OCI-LY1 (cell line): ENCODE measurements at regions not wholly inside any gene's neighbourhood (a gene's known extent, or its start where the extent isn't known, plus 50 kb on each side); places are given as distances from the start of the nearest gene placed in this dataset.
"Not testable (repeated sequence)": the region's sequence is repeated elsewhere in the genome, so short reads cannot be mapped to it uniquely, and the experiment has no call there.

ENCODE experiments used
- H2AFZ ChIP-seq: fragments of 200-600 bp; sonication (generic), shearing (Covaris generic); 2 replicates; pipeline ENCODE4 v1.6.0; 2014; ENCODE audit warnings: antibody characterized with exemption, mild to moderate bottlenecking, low read length
- H3F3A ChIP-seq: fragments of 200-600 bp; sonication (generic), shearing (Covaris generic); 2 replicates; pipeline ENCODE4 v1.6.0; 2014; ENCODE audit warnings: mild to moderate bottlenecking, antibody characterized with exemption, low read length, moderate library complexity; ENCODE audit not compliant: insufficient read depth
- H3K27ac ChIP-seq: fragments of 200-600 bp; sonication (generic); 2 replicates; pipeline ENCODE4 v1.5.1; 2014; ENCODE audit warnings: low read length, mixed run types, mild to moderate bottlenecking, low read depth; ENCODE audit not compliant: poor library complexity, severe bottlenecking
- H3K27me3 ChIP-seq: fragments of 200-600 bp; sonication (generic); 2 replicates; pipeline ENCODE4 v1.6.0; 2014; ENCODE audit warnings: antibody characterized with exemption, mild to moderate bottlenecking, low read length, moderate library complexity; ENCODE audit not compliant: insufficient read depth
- H3K36me3 ChIP-seq: fragments of 200-600 bp; sonication (generic); 2 replicates; pipeline ENCODE4 v1.6.1; 2014; ENCODE audit warnings: mild to moderate bottlenecking, antibody characterized with exemption, low read length, moderate library complexity, mixed read lengths; ENCODE audit not compliant: insufficient read depth
- H3K4me1 ChIP-seq: fragments of 200-600 bp; sonication (generic); 2 replicates; pipeline ENCODE4 v1.5.1; 2014; ENCODE audit warnings: mild to moderate bottlenecking, low read length, moderate library complexity; ENCODE audit not compliant: insufficient read depth, severe bottlenecking
- H3K4me2 ChIP-seq: fragments of 200-600 bp; sonication (generic), shearing (Covaris generic); 2 replicates; pipeline ENCODE4 v1.6.1; 2014; ENCODE audit warnings: low read length
- H3K4me3 ChIP-seq: fragments of 200-600 bp; sonication (generic); 2 replicates; pipeline ENCODE4 v1.5.1; 2014; ENCODE audit warnings: low read length, low read depth, mild to moderate bottlenecking, mixed read lengths; ENCODE audit not compliant: poor library complexity, severe bottlenecking
- H3K79me2 ChIP-seq: fragments of 200-600 bp; shearing (Covaris generic); 2 replicates; pipeline ENCODE4 v1.6.1; 2016; ENCODE audit warnings: mixed run types, low read length, mixed read lengths; ENCODE audit not compliant: insufficient read depth
- H3K9ac ChIP-seq: fragments of 200-600 bp; sonication (generic), shearing (Covaris generic); 2 replicates; pipeline ENCODE4 v1.6.1; 2014; ENCODE audit warnings: mild to moderate bottlenecking, low read length, mixed read lengths
- H3K9me2 ChIP-seq: fragments of 200-600 bp; sonication (generic), shearing (Covaris generic); 2 replicates; pipeline ENCODE4 v1.6.1; 2014; ENCODE audit warnings: low read depth, mild to moderate bottlenecking, low read length, mixed read lengths
- H3K9me3 ChIP-seq: fragments of 200-600 bp; shearing (Covaris generic); 2 replicates; pipeline ENCODE4 v1.6.1; 2014; ENCODE audit warnings: low read length, mixed read lengths
- H4K20me1 ChIP-seq: fragments of 200-600 bp; sonication (generic), shearing (Covaris generic); 2 replicates; pipeline ENCODE4 v1.6.0; 2016; ENCODE audit warnings: mild to moderate bottlenecking, low read length; ENCODE audit not compliant: insufficient read depth
- CTCF ChIP-seq: fragments of 200-600 bp; sonication (generic), shearing (Covaris generic); IDR thresholded peaks from 2 replicates; pipeline ENCODE4 v1.5.1; 2017; ENCODE audit warnings: mild to moderate bottlenecking, antibody characterized with exemption, low read length, moderate library complexity, mixed read lengths
- EZH2 ChIP-seq: fragments of 200-600 bp; sonication (generic), shearing (Covaris generic); IDR thresholded peaks from 2 replicates; pipeline ENCODE4 v1.8.0; 2017; ENCODE audit warnings: borderline replicate concordance, mixed run types, mild to moderate bottlenecking, antibody characterized with exemption, low read length, moderate library complexity, mixed read lengths

- Histone ChIP-seq H3K27me3 (no peaks in the 10 kb centered on the region), H3K36me3 (no peaks in the 10 kb centered on the region), H3F3A (no peaks in the 10 kb centered on the region), H3K9me2 (no peaks in the 10 kb centered on the region), H3K4me1 (no peaks in the 10 kb centered on the region), H3K4me3 (no peak overlapping the region), H3K9ac (no peak overlapping the region), H3K27ac (no peak overlapping the region), H3K79me2 (no peaks in the 10 kb centered on the region), H4K20me1 (no peaks in the 10 kb centered on the region), H3K4me2 (no peak overlapping the region), H2AFZ (no peak overlapping the region), H3K9me3 (no peaks in the 10 kb centered on the region)
- no peak for TF ChIP-seq EZH2
- TF ChIP-seq CTCF, result no peak
Measured at GRCh38 chr6:934686-935085, 241.7 kb upstream of the EXOC2 start.

- not testable (repeated sequence) for H3K79me2 ChIP-seq, H3K4me3 ChIP-seq, H4K20me1 ChIP-seq, H2AFZ ChIP-seq, H3K9me2 ChIP-seq, H3K9ac ChIP-seq, H3K9me3 ChIP-seq, H3K36me3 ChIP-seq, H3K4me1 ChIP-seq, H3K27me3 ChIP-seq, H3K4me2 ChIP-seq, H3K27ac ChIP-seq, H3F3A ChIP-seq
Measured at GRCh38 chr6:931919-932318, 239.0 kb upstream of the EXOC2 start.

- Histone ChIP-seq H3K27ac (no peak overlapping the region), H3K4me1 (no peaks in the 10 kb centered on the region), H3K27me3 (no peaks in the 10 kb centered on the region), H2AFZ (no peak overlapping the region), H3K4me2 (no peak overlapping the region), H3K9me2 (no peaks in the 10 kb centered on the region), H4K20me1 (no peaks in the 10 kb centered on the region), H3F3A (no peaks in the 10 kb centered on the region), H3K4me3 (no peak overlapping the region), H3K9ac (no peak overlapping the region), H3K79me2 (no peaks in the 10 kb centered on the region), H3K9me3 (no peaks in the 10 kb centered on the region), H3K36me3 (no peaks in the 10 kb centered on the region)
- no peak for TF ChIP-seq CTCF
- TF ChIP-seq EZH2, result no peak
Measured at GRCh38 chr6:927157-927556, 234.2 kb upstream of the EXOC2 start.

GRCh38 chr6:925656-926213, 232.8 kb upstream of the EXOC2 start:
- Histone ChIP-seq H3K27ac (no peak overlapping the region), H3K4me2 (no peak overlapping the region), H3K9me2 (no peaks in the 10 kb centered on the region), H3F3A (no peaks in the 10 kb centered on the region), H3K4me1 (no peaks in the 10 kb centered on the region), H3K36me3 (no peaks in the 10 kb centered on the region), H3K9me3 (no peaks in the 10 kb centered on the region), H3K4me3 (no peak overlapping the region), H2AFZ (no peak overlapping the region), H3K9ac (no peak overlapping the region), H3K79me2 (no peaks in the 10 kb centered on the region), H3K27me3 (no peaks in the 10 kb centered on the region), H4K20me1 (no peaks in the 10 kb centered on the region)
- TF ChIP-seq CTCF, result no peak
- TF ChIP-seq EZH2, result no peak
